ENCODE measurements at regions not wholly inside any gene's neighbourhood (a gene's known extent, or its start where the extent isn't known, plus 50 kb on each side); places are given as distances from the start of the nearest gene placed in this dataset.

DNA sequence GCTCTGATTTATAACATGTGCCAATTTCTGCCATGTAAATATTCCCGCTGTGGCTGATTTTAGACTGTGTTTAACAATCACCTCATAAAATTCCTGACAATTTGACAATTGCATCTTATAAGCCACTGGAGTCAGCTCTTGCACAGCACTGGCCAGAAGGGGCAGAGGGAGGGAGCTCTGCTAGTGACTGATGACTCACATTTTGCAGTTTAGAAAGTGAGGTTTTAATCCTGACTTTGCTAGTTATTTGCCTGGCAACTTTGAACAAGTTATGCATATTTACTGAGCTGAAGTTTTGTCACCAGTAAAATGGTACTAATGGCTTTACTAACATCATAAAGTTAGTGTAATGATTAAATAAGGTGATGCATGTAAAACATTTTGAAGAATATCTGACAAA lies 452.3 kb downstream of the CNTNAP4 start:
- DNase-seq: no peak

DNA sequence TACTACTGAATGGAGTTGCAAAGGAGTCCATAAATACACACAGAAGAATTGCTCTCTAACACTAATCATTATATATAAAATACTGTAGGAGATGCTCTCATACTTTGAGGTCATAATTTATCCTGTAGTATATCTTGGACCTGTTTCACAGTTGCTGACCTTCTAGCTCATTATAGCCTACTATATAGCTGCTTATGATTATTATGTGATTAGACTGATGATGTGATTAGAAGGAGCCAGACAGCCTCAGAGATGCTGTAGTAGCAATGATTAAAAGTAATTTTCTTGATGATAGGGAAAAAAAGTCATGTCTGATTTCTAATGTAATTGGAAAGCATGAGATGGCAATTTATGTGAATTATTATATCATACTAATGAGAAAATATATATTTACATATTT lies 455.7 kb downstream of the CNTNAP4 start:
- no peak for DNase-seq

DNA sequence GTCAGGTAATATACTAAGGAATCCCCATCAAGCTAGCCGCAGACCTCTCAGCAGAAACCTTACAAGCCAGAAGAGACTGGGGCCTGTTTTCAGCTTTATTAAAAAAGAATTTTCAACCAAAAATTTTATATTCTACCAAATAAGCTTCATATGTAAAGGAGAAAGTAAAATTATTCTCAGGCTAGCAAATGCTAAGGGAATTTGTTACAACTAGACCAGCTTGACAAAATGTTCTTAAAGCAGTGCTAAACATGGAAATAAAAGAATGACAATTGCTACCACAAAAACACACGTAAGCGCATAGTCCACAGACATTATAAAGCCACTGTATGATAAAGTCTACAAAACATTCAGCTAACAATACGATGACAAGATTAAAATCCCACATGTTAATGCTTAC lies 449.4 kb upstream of the MON1B start:
- DNase-seq: no peak

DNA sequence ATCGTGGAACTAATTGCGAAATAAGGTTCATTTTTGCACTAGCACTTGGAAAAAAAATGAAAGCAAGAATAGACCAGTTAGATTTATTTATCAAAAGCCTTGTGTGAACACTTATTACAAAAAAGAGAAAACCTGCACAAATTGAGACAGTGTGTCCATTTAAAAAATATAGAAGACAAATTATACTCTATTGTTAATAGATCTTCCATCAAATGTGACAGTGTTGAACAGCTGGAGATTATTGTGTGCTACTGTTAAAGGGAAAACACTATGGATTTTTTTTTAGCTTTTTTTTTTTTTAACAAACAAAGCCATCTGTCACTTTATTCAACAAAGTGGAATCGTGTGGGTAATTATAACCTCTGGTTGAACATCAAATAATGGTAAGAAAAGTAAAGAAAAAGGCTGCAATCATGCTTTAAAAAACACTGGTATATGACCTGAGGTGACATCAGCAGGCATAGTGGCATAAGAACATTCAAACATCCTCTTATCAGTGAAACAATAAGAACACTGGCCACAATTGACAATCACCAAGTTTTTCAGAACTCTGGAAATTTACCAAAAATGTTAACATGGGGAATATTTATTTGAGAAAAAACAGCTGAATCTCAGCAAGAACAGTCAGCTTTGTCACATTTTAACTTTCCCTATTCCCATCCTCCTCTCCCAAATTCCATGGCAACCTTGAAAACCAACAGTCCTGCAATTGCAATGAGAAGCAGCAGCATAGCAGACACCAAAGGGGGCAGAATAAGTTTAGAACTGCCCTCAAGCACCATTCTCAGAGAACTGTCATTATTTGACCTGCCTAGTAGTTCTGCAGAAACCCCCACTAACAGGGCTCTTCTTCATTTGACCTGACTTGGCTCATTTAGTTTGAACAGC lies 442.3 kb upstream of the MON1B start:
- DNase-seq: no peak

DNA sequence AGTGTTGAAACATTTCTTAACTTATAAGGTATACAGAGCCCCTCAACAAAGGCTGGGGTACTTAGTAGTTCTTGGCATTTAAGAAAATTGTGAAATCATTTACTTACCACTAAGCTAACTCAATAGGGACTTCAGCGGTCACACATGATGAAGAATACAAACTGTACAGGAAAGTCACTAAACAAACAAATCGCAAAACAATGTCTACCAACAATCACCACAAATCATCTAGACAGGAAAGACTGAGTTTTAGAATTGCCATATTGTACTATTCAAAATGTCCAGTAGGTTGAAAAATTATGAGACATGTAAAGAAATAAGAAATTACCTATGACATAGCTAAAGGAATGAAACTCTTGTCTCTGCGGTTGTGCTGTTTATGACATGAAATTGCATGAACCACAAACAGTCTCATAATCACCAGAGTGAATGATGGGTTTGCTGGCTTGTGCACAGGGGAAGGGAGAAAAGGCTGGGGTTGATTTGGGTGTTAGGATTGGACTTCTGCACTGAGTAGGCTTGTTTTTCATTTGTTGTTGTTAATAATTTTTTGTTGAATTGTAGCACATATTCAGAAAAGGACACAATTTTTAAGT lies 441.1 kb upstream of the MON1B start:
- DNase-seq: no peak

DNA sequence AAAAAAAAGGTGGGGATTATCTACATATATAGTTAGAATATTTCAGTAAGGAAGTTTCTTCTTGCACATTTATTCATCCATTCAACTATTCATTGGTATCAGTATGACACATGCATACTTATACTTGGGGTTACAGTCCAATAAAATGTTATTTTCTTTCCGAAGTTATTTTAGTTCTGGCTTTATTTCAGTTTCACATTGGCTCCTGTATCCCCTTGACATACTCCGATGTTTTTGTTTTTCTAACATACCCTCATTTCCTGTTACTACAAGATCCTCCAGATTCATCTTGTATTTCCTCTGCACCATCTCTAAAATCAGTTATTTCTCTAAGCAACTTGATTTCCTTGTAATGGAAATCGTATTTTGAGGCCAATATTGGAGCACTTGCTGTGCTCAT lies 435.5 kb upstream of the MON1B start:
- no peak for DNase-seq

DNA sequence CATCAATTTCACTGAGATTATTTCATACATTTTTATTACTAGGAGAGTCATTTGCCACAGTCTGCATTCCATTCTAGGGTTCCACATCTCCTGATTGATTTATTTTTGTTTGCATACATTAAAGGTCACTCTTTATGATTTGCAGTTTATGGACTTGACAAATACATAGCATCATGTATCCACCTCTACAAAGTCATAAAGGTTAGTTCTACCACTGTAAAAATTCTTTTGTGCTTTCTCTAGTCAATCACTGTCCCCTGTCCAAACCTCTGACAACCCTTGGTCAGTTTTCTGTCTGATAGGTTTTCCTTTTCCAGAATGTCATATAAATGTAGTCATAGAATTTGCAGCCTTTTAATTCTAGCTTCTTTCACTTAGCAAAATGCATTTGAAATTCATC lies 434.6 kb upstream of the MON1B start:
- no peak for DNase-seq

DNA sequence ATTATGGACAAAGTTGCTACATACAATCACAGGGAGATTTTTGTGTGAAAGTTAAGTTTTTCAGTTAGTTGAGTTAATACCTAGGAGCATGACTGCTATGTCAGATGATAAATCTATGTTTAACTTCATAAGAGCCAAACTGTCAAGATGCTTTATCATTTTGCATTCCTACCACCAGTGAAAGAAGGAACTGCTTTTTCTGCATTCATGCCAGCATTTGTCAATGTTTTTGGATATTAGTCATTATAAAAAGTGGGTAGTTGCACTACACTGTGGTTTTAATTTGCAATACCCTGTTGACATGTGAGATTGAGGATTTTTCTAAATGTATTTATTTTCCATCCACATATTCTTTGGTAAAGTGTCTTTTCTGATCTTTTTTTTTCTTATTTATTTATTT lies 434.0 kb upstream of the MON1B start:
- DNase-seq: no peak

DNA sequence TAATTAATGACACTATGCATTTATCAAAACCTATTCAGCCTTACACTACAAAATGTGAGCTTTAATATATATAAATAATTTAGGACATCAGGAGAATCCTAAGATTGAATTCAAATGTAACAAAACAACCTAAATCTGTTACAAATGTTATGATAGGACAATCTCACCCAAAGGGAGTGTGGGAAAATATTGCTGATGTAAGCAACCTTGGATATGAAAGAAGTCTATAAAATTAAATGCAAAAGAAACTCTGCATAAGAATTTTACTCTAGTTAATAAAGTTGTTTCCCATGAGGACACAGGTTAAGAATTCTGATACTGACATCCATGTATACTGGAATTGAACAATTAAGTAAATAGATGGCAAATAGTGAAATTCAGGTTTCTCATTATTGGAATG lies 424.5 kb upstream of the MON1B start:
- no peak for DNase-seq

DNA sequence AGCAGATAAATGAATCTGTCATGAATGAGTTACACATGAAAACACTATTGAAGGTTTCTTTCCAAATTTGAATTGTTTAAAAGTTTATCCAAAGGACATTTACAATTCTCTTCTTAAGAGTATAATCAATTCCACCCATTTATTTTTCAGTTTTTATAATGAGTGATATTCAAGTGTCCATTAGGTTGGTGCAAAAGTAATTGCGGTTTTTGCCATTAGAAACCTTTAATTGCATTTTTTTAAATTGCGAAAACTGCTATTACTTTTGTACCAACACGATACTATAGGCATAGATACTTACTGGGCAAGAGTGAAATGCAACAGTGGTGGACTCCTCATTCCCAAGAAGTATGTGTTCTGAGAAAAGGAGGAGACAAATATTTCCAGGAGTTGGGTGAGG lies 422.7 kb upstream of the MON1B start:
- DNase-seq: no peak

DNA sequence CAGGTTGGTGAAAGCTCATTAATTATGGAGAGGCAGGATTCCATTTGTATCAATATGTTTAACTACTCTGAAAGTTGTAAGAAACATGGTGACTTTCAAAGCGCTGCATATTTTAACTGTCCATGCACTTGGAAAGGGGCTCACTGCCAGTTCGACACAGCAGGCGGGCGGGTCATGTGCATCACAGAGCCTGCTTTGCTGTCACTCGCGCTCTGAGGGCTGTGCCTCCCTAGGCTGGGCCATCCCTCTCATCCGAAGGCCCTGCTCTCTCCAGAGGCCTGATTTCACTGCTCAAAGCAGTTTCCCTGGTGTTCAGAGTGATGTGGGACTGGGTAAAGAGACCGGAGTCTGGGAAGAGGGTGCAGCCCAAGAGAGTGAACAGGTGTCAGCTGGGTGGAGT lies 422.0 kb upstream of the MON1B start:
- no peak for DNase-seq

DNA sequence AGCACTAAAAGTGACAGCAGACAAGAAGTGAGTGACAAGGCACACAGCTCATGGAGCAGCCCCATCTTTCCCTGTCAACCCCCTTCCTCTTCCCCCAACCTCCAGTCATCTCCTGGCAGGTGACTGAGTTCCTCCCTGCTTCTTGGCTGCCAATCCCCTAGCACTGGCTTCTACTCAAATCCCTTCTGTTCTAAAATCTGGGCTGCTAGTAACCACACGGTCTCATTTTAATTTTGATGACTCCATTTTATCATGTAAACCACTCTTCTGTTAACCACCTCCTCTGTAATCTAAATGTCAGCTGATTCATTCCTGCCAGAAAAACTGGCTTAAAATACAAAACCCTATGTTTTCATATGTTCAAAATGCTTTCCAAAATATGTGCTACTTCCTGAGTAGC lies 419.8 kb upstream of the MON1B start:
- no peak for DNase-seq

DNA sequence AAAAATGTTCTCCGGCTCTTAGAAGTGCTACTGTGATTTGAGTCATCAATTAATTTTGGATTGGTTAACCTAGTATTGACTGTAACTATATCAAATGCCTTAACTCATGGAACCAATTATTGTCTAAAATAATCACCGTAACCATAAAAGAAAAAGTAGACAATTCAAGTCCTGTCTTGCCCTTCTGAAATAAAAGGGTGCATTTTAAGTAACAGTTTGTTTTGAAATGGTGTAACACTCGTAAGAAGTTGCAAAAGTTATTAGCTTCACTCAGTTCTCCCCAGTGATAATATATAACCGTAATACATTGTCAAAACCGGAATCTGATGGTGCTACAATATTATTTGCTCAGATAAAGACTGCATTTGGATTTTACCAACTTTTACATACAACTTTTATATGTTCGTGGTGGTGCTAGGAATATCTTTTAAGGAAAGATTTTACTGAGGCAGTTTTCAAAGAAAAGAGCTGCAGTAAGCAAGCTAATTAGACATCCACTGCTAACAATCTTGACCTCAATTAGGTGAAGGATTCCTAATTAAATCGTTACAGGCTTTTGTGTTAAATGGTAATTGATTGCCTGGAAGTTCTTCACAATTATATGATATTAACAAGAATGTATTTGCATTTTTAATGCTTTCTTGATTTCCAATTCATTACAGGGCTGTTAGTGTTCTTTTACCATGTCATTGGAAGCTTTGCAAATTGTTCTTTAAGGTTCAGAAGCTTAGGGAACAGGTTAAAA lies 413.1 kb upstream of the MON1B start:
- no peak for DNase-seq

DNA sequence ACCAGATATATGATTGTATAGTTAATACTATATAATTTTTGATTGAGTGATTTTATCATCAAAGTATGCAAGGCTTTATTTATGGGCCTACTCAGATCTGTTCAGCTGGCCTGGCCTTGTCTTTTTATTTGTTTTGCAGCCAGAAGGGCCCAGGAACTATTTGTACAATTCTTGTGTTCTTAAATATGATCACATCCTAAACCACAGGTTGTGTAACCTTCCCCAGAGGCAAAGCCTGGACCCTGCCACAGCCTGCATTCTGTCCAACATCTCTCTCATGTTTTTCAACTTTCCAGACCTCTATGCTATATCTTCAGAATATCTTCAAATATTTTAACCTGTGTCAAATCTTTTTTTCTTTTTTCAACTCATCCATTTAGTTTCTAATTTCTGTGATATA lies 410.4 kb upstream of the MON1B start:
- no peak for DNase-seq

DNA sequence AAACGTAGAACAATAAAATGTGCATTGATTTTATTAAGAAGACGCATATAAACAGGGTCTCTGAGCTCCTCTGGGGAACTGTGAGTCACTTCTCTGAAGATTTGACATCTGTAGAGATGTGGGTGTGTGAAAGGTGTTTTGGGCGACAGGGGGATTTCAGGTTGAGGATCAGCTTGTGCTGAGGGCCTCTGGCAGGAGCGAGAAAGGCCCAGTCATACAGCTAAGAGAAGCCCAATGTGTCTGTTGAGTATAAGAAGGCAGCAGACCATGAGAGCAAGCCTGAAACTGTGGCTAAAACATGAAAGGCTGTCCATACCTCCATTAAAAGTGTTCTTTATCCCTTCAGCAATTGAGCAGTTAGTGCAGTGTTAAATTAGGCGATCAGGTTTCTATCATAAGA lies 406.5 kb upstream of the MON1B start:
- DNase-seq: no peak

DNA sequence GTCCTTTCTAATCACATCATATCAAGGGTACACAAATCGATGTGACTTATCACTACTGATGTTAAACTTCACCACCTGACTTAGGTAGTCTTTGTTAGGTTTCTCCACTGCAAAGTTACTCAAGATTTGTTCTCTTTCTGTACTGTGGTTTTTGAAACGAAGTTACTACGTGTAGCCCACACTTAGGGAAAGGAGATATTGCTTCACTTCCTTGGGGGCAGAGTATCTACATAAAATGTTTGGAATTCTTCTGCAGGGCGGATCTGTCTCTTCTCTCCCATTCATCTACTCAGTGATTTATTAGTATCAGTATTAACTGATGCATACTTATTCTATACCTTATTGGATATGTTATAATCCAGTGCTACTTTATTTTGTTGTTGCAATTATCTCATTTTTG lies 403.6 kb upstream of the MON1B start:
- DNase-seq: no peak

DNA sequence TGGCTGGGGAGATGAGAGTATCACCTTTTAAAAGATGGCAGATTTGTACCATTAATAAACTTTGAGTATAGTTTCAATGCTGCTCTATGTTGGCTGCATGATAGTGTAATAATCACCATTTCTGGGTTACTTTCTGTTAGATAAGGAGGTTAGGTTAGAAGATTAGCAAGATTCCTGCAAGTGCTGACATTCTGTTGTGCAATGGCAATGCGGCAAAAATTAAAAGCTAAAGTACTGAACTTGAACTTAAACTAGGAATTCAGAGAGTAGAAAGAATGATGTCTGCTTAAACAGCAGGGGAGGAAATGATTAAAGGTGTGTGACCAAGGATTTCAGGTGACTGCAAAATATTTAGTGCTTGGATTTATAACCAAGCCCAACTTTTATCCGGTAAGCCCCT lies 399.8 kb upstream of the MON1B start:
- no peak for DNase-seq

DNA sequence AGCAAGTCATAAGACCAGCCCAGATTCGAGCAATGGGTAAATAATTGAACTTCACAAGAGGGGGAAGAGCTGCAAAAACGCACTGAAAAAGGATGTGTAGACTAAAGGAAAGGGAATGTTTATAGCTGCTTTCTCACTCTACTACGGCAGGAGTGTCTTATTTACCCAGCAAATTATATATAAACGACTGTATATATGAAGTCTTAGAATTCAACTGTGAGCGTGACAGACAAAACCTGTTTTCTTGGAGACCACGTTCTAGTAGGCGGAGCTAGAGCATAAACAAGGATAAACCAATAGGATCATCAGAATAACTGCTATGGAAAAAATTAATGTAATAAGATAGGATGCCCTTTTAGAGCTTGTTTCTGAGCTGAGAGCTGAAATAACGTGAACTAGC lies 394.6 kb upstream of the MON1B start:
- DNase-seq: no peak

DNA sequence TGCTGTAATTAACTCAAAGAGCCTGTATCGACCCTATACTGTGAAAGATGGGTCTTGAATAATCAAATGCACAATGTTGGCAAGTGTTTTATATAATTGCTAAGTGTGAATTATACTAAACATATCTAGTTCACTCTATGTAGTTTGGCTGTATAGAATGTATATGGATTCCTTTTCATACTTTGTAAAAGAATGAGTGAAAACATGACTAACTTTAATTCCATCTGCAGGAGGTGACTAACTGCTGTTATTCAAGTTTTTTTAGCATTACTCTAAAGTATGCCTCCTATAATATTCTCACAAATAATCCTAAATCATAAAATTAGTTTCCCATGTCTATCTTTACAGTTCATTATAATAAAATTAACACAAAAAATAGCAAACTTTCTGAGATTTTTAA lies 394.0 kb upstream of the MON1B start:
- DNase-seq: no peak

DNA sequence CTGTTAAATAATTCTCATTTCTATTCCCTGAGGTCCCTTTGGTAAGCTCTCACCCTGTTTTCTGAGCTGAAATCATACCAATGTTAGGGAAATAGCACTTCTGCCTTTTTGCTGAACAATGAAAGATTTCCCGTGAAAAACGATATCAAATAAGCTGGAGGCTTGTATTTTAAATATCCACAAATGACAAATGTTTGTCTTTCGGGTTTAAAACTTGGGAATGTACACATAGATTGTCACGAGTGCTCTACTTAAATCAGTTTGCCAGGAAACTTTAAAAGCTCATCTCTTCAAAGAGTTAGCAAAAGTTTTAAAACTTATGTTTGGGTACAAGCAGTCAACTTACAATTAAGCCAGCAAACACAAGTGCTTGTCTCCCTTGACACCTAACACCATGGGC lies 393.5 kb upstream of the MON1B start:
- DNase-seq: no peak

DNA sequence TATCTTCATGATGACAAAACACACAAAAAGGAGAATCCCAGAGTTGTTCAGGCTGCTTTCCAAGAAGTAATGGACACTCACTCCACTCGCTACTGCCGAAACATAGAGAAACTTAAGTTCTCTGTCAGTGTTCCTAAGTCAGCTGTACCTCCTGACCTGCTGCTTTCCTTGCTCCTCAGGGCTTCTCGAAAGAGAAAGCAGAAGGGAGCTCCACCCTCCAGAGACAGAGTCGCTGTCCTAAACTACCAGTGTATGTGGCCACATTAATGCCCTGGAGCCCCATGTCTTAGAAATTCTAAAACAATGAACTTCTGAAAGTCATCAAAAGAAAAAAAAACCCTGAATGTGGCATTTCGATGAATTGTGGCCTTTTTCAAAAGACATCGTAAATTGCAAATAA lies 390.8 kb upstream of the MON1B start:
- no peak for DNase-seq

DNA sequence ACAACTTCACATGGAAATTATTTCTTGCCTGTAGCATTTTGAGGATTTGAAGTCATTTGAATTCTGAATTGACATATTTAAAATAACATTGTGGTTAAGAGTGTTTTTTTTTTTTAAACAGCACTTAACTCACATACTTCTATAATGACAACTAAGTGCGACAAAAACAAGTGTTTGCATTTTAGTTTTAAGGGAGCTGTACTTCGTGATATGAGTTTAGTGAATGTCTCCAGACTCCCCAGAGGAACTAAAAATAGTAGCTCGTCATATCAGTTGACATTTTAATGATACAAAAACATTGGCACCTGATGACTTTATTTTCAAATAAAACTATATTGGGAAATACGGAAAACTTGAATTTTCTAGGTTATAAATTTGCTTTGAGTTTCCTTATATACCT lies 389.6 kb upstream of the MON1B start:
- no peak for DNase-seq

DNA sequence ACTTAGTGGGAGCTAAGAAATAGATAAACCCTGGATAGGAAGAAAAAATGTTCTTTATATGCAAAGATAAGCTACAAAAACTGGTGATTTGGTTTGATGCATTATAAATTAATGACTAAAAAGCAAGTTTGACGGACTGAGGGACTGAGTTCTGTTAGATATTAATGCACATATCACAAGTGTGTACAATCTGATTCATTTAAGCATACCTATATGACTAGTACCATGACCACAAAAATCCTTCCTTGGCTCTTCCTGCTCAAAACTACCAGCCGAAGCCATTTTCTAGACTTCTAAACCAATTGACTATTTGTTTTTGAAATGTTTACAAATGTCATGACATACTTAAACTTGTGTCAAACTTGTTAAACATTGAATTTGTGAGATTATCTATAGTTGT lies 374.5 kb upstream of the MON1B start:
- DNase-seq: no peak

DNA sequence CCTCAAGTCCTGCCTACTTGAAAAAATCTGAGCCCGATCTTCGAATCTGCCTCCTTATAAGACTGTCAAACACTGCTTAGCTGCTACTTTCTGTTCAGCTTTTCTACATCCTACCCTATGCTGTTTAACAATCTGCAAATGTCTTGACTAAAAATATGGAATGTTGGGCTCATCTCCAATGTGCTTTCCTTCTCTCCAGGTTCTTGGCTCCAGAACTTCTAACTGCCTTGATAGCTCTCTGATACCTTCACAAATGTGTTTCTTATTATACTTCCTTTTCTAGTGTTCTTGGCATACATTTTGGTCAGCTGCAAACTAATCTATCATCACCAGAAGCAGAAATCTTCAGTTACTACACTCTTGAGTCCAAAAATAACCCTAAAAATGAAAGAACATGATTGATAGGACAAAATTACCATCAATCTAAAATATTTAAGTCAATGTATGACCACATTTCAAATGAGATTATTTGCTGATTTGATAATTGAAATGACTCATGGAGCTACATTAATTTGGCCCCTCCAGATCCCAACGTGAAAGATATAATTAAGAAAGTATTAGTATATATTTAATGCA lies 372.3 kb upstream of the MON1B start:
- no peak for DNase-seq

Measured in CD4-positive, alpha-beta T cell treated with Interferon gamma for 1 hour (primary cell).